ENCODE measurements at regions not wholly inside any gene's neighbourhood (a gene's known extent, or its start where the extent isn't known, plus 50 kb on each side); places are given as distances from the start of the nearest gene placed in this dataset.
"Not testable (repeated sequence)": the region's sequence is repeated elsewhere in the genome, so short reads cannot be mapped to it uniquely, and the experiment has no call there.

DNA sequence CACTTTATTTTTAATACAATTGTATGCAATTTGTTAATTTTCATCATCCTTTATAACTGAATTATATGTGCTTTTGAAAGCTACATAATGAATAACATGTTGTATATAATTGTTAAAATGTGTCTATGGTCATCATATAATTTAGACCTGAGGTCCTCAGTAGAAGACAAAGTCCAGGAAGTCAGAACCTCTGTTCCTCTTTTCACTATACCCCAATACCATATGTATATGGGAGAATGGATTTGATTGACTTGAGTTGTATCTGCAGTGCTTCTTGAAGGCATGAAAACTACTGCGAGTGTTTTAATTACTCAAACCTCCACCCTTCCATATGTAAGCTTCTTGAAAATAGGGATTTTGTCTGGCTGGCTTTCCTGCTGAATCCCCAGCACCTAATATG, 140.7 kb upstream of the NEDD9 start:
- Histone ChIP-seq H3K4me3 (no peak overlapping the region), H3K36me3 (no peaks in the 10 kb centered on the region), H3K27me3 (no peaks in the 10 kb centered on the region), H3K4me1 (no peaks in the 10 kb centered on the region), H3K27ac (no peak overlapping the region), H3K9me3 (no peaks in the 10 kb centered on the region)
- no peak for DNase-seq (ENCODE audit: low spot score in 2 of 2)
- 74% methylated on average over 1 of the region's 1 CpG for WGBS
- TF ChIP-seq EP300 (IDR thresholded peaks at IDR 0.05), result no peak
- TF ChIP-seq POLR2A (IDR thresholded peaks at IDR 0.05), result no peak
- TF ChIP-seq, protein P1, sequence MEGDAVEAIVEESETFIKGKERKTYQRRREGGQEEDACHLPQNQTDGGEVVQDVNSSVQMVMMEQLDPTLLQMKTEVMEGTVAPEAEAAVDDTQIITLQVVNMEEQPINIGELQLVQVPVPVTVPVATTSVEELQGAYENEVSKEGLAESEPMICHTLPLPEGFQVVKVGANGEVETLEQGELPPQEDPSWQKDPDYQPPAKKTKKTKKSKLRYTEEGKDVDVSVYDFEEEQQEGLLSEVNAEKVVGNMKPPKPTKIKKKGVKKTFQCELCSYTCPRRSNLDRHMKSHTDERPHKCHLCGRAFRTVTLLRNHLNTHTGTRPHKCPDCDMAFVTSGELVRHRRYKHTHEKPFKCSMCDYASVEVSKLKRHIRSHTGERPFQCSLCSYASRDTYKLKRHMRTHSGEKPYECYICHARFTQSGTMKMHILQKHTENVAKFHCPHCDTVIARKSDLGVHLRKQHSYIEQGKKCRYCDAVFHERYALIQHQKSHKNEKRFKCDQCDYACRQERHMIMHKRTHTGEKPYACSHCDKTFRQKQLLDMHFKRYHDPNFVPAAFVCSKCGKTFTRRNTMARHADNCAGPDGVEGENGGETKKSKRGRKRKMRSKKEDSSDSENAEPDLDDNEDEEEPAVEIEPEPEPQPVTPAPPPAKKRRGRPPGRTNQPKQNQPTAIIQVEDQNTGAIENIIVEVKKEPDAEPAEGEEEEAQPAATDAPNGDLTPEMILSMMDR (IDR thresholded peaks at IDR 0.05), result no peak
- TF ChIP-seq POLR2AphosphoS5 (IDR thresholded peaks at IDR 0.05), result no peak

DNA sequence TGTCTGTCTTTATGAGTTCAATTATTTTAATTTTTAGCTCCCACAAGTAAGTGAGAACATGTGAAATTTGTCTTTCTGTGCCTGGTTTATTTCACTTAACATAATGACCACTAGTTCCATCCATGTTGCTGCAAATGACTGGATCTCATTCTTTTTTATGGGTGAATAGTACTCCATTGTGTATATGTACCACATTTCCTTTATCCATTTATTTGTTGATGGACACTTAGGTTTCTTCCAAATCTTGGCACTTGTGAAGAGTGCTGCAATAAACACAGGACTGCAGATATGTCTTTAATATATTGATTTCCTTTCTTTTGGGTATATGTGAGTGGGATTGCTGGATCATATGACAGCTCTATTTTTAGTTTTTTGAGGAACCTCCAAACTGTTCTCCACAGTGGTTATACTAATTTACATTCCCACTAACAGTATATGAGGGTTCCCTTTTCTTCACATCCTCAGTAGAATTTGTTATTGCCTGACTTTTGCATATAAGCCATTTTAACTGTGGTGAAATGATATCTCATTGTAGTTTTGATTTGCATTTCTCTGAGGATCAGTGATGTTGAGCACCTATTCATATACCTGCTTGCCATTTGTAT, 139.8 kb upstream of the NEDD9 start:
- H3K4me1 ChIP-seq; DNase-seq (ENCODE audit: low spot score in 2 of 2); H3K4me3 ChIP-seq; H3K27ac ChIP-seq; H3K9me3 ChIP-seq; H3K27me3 ChIP-seq; H3K36me3 ChIP-seq: not testable (repeated sequence)

DNA sequence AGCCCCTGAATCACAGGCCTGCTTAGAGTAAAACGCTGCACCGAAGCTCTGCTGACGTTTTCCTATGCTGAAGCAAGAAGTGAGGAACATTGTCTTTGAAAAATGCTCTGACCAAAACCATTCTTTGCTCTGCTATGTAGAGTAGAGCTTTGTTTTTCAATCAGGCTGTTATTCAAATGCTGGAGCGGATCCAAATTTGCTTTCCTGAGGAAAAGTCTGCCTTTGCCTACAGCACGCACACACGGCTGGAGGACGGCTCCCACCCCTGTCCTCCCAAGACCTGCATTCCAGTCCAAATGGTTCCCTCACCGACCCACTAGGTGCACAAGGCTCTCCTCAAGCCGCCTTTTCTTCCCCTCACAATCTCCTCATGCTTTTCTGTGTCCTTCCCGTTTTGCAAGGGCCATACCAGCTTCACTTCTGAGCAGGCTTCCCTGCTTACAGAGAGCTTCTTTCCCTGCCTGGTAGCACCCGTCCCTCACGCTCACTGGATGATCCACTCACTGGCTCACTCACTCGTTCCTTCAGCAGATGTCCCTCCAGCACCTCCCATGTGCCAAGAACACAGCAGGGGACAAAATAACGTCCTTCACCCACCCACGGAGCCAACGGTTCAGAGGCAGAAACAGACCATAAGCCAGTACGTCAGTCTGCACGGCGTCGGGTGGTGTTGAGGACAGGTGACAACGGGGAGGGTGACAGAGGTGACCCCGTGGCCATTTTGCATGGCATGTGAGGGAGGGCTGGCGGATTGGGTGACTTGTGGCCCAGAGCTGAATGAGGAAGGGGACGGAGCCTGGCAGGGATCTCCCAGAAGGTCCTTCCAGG, 137.9 kb upstream of the NEDD9 start:
- DNase-seq (ENCODE audit: low spot score in 2 of 2), result no peak
- no peaks in the 10 kb centered on the region for H3K27me3 ChIP-seq
- no peaks in the 10 kb centered on the region for H3K9me3 ChIP-seq
- peak overlapping the region; percentile 11 for H3K27ac ChIP-seq
- H3K36me3 ChIP-seq, result no peaks in the 10 kb centered on the region
- TF ChIP-seq POLR2A (IDR thresholded peaks at IDR 0.05), result no peak
- no peak for TF ChIP-seq POLR2AphosphoS5 (IDR thresholded peaks at IDR 0.05)
- TF ChIP-seq EP300 (IDR thresholded peaks at IDR 0.05), result no peak
- TF ChIP-seq, protein P1 (IDR thresholded peaks at IDR 0.05), result no peak
- peaks cover 6% of the 10 kb centered on the region for H3K4me1 ChIP-seq
- H3K4me3 ChIP-seq, result no peak overlapping the region
- WGBS, result 80% methylated on average over 24 of the region's 24 CpGs

DNA sequence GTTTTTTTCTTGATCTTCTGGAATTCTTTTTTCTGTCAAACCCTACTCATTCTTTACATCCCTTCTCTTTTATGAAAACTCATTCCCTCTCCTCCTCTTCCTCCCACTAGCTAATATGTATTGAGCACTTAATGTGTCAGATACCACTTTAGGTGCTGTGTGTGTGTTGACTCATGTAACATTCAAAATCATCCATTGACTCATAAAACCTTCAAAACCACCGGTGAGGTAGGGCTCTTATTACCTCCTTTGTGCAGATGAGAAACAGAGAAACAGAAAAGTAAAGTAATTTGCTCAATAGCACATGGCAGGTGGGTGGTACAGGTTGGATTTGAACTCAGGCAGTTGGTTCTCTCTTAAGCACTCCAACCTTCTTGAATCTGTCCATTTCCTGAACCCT, 136.3 kb upstream of the NEDD9 start:
- peaks cover 6% of the 10 kb centered on the region for H3K4me1 ChIP-seq
- H3K27ac ChIP-seq, result no peak overlapping the region

DNA sequence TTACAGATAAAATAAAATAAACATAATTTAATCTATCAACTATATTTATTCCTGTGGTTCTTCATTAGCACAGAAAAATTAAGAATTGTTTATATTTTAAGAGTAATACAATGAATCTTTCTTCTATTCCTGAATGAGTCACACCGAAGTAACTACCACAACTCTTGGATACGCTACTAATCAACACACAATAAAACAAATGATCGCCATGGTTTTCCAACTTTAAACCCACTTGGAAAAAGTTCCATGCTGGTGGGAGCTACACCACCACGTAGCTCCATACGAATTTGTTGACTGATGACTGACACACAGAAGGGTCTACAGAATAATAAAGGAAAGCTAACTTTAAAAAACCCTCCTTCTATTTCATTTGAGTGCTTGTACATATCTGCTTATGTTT, 135.8 kb upstream of the NEDD9 start:
- H3K27me3 ChIP-seq, result no peaks in the 10 kb centered on the region
- H3K9me3 ChIP-seq, result no peaks in the 10 kb centered on the region
- H3K4me3 ChIP-seq, result no peak overlapping the region
- TF ChIP-seq POLR2A (IDR thresholded peaks at IDR 0.05) (no peak), EP300 (IDR thresholded peaks at IDR 0.05) (no peak), POLR2AphosphoS5 (IDR thresholded peaks at IDR 0.05) (no peak)
- TF ChIP-seq, protein P1 (IDR thresholded peaks at IDR 0.05), result no peak
- no peak overlapping the region for H3K27ac ChIP-seq
- DNase-seq (ENCODE audit: low spot score in 2 of 2), result no peak
- 82% methylated on average over 5 of the region's 5 CpGs for WGBS
- H3K36me3 ChIP-seq, result no peaks in the 10 kb centered on the region
- H3K4me1 ChIP-seq, result peaks cover 6% of the 10 kb centered on the region

More for the DNA sequence above, 136.3 kb upstream of the NEDD9 start:
- no peak overlapping the region for H3K4me3 ChIP-seq
- WGBS, result 67% methylated on average over 1 of the region's 1 CpG
- TF ChIP-seq, protein P1 (IDR thresholded peaks at IDR 0.05), result no peak
- TF ChIP-seq POLR2AphosphoS5 (IDR thresholded peaks at IDR 0.05) (no peak), EP300 (IDR thresholded peaks at IDR 0.05) (no peak), POLR2A (IDR thresholded peaks at IDR 0.05) (no peak)
- no peaks in the 10 kb centered on the region for H3K36me3 ChIP-seq
- H3K27me3 ChIP-seq, result no peaks in the 10 kb centered on the region
- H3K9me3 ChIP-seq, result no peaks in the 10 kb centered on the region
- DNase-seq (ENCODE audit: low spot score in 2 of 2), result no peak
